ENCODE measurements at regions not wholly inside any gene's neighbourhood (a gene's known extent, or its start where the extent isn't known, plus 50 kb on each side); places are given as distances from the start of the nearest gene placed in this dataset.

DNA sequence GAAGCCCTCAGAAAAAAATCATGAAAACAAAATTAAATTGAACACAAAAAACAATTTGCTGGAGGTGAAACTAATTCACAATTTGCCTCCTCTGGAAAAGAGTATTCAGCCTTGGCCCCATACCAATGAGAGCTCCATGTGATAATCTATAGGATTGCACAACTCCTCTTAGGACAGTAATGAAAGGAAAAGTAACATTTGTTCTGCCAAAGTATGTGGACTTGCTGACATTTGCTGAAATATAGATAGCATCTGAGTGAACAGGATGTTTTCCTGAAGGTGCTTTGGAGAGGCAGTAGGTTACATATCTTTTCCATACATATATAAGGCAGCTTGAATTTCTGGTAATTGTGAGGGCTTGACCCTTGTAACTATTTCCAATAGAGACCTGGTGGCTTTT lies 122.8 kb downstream of the OR4C45 start:
- TF ChIP-seq JUNB (IDR thresholded peaks at IDR 0.05; ENCODE audit: unreplicated experiment), result no peak
- TF ChIP-seq CTCF (conservative IDR thresholded peaks at IDR 0.05; ENCODE audit: low read depth in 2 of 2), result no peak
- TF ChIP-seq POLR2AphosphoS5 (IDR thresholded peaks at IDR 0.05; ENCODE audit: low read depth), result no peak
- TF ChIP-seq ETS1 (IDR thresholded peaks at IDR 0.05), result no peak
- TF ChIP-seq EZH2 (IDR thresholded peaks at IDR 0.05; ENCODE audit: low read depth, unreplicated experiment), result no peak
- no peak for TF ChIP-seq EZH2phosphoT487 (IDR thresholded peaks at IDR 0.05; ENCODE audit: unreplicated experiment)
- TF ChIP-seq, protein P1, sequence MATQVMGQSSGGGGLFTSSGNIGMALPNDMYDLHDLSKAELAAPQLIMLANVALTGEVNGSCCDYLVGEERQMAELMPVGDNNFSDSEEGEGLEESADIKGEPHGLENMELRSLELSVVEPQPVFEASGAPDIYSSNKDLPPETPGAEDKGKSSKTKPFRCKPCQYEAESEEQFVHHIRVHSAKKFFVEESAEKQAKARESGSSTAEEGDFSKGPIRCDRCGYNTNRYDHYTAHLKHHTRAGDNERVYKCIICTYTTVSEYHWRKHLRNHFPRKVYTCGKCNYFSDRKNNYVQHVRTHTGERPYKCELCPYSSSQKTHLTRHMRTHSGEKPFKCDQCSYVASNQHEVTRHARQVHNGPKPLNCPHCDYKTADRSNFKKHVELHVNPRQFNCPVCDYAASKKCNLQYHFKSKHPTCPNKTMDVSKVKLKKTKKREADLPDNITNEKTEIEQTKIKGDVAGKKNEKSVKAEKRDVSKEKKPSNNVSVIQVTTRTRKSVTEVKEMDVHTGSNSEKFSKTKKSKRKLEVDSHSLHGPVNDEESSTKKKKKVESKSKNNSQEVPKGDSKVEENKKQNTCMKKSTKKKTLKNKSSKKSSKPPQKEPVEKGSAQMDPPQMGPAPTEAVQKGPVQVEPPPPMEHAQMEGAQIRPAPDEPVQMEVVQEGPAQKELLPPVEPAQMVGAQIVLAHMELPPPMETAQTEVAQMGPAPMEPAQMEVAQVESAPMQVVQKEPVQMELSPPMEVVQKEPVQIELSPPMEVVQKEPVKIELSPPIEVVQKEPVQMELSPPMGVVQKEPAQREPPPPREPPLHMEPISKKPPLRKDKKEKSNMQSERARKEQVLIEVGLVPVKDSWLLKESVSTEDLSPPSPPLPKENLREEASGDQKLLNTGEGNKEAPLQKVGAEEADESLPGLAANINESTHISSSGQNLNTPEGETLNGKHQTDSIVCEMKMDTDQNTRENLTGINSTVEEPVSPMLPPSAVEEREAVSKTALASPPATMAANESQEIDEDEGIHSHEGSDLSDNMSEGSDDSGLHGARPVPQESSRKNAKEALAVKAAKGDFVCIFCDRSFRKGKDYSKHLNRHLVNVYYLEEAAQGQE (IDR thresholded peaks at IDR 0.05; ENCODE audit: unreplicated experiment), result no peak
- no peak for TF ChIP-seq CREB1 (CRISPR knock-in tag; IDR thresholded peaks at IDR 0.05; ENCODE audit: low read depth)
- TF ChIP-seq ZNF114 (CRISPR knock-in tag; IDR thresholded peaks at IDR 0.05), result no peak

All from GM23338 (cell line).